Endodermal cell (in vitro differentiated cells): ENCODE measurements at regions not wholly inside any gene's neighbourhood (a gene's known extent, or its start where the extent isn't known, plus 50 kb on each side); places are given as distances from the start of the nearest gene placed in this dataset.

ENCODE experiments used
- DNase-seq: peaks from one replicate; pipeline ENCODE4 v3.0.0-alpha.2; 2017
- H3K27ac ChIP-seq: 2 replicates; pipeline ENCODE4 v1.5.1; 2013; ENCODE audit warnings: mild to moderate bottlenecking, low read depth, low read length, moderate library complexity
- H3K27me3 ChIP-seq: 2 replicates; pipeline ENCODE4 v1.6.1; 2013; ENCODE audit warnings: mild to moderate bottlenecking, low read length, moderate library complexity; ENCODE audit not compliant: insufficient read depth, control insufficient read depth, poor library complexity, severe bottlenecking
- H3K36me3 ChIP-seq: 2 replicates; pipeline ENCODE4 v1.7.0; 2013; ENCODE audit warnings: mild to moderate bottlenecking, low read length, moderate library complexity; ENCODE audit not compliant: control insufficient read depth, insufficient read depth
- H3K4me1 ChIP-seq: one replicate; pipeline ENCODE4 v1.7.0; 2013; ENCODE audit warnings: low read length; ENCODE audit not compliant: control insufficient read depth, insufficient read depth
- H3K4me3 ChIP-seq: 2 replicates; pipeline ENCODE4 v1.5.1; 2013; ENCODE audit warnings: mild to moderate bottlenecking, low read length, moderate library complexity
- H3K9ac ChIP-seq: 2 replicates; pipeline ENCODE4 v1.6.1; 2013; ENCODE audit warnings: mild to moderate bottlenecking, low read length, moderate library complexity; ENCODE audit not compliant: poor library complexity, severe bottlenecking; ENCODE audit errors: extremely low read depth
- H3K9me3 ChIP-seq: 2 replicates; pipeline ENCODE4 v1.6.1; 2013; ENCODE audit warnings: mild to moderate bottlenecking, low read length, moderate library complexity; ENCODE audit not compliant: control insufficient read depth
- H3K27ac Mint-ChIP-seq: 2 replicates; pipeline ENCODE4 v1.8.0; 2020; ENCODE audit warnings: mixed read lengths
- H3K27me3 Mint-ChIP-seq: 2 replicates; pipeline ENCODE4 v1.8.0; 2021; ENCODE audit warnings: mild to moderate bottlenecking, mixed read lengths; ENCODE audit not compliant: insufficient read depth
- H3K36me3 Mint-ChIP-seq: 2 replicates; pipeline ENCODE4 v1.8.0; 2020; ENCODE audit warnings: low read depth, mixed read lengths
- H3K4me1 Mint-ChIP-seq: 2 replicates; pipeline ENCODE4 v1.8.0; 2020; ENCODE audit warnings: mixed read lengths
- H3K4me3 Mint-ChIP-seq: 2 replicates; pipeline ENCODE4 v1.8.0; 2020; ENCODE audit warnings: mild to moderate bottlenecking, moderate library complexity, mixed read lengths
- H3K9me3 Mint-ChIP-seq: 2 replicates; pipeline ENCODE4 v1.8.0; 2020; ENCODE audit warnings: mild to moderate bottlenecking, mixed read lengths
- WGBS, 2 experiments: methylation state at CpG; one replicate each; pipeline versions ENCODE4 v1.1.5 to v1.1.7; 2013; ENCODE audit warnings: missing lambda C conversion rate in 2 of 2, mixed read lengths in 1 of 2; ENCODE audit not compliant: insufficient coverage in 1 of 2, insufficient read length in 1 of 2; 5-methylcytosine and 5-hydroxymethylcytosine counted together
- TF ChIP-seq, protein P1 (sequence below): fragments of 200-600 bp; sonication (generic); conservative IDR thresholded peaks from 2 replicates; pipeline ENCODE4 v1.5.0; 2021; ENCODE audit warnings: antibody characterized with exemption, mild to moderate bottlenecking

DNA sequence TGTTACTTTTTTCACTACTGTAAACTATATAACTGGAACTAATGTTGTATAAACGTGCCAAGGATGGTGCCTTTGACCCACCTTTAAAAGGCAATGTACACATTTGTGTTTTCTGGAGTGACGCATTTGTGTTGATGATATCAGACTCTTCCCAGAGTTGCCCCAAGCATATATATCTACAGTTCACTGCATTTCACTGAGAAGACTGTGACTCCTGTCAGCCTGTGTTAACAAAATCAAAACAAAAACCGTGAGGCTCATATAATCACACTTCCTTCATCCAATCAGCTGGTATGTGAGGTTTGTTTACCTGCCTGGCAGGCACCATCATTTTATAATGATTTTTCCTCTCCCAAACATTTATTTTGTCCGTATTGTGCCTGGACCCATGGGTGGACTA lies 117.6 kb upstream of the ROBO1 start:
- H3K27me3 ChIP-seq, result no peaks in the 10 kb centered on the region
- no peak overlapping the region for H3K4me3 ChIP-seq
- no peaks in the 10 kb centered on the region for H3K9me3 Mint-ChIP-seq
- TF ChIP-seq, protein P1, sequence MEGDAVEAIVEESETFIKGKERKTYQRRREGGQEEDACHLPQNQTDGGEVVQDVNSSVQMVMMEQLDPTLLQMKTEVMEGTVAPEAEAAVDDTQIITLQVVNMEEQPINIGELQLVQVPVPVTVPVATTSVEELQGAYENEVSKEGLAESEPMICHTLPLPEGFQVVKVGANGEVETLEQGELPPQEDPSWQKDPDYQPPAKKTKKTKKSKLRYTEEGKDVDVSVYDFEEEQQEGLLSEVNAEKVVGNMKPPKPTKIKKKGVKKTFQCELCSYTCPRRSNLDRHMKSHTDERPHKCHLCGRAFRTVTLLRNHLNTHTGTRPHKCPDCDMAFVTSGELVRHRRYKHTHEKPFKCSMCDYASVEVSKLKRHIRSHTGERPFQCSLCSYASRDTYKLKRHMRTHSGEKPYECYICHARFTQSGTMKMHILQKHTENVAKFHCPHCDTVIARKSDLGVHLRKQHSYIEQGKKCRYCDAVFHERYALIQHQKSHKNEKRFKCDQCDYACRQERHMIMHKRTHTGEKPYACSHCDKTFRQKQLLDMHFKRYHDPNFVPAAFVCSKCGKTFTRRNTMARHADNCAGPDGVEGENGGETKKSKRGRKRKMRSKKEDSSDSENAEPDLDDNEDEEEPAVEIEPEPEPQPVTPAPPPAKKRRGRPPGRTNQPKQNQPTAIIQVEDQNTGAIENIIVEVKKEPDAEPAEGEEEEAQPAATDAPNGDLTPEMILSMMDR, result no peak
- no peaks in the 10 kb centered on the region for H3K4me1 ChIP-seq
- H3K4me3 Mint-ChIP-seq, result no peak overlapping the region
- no peaks in the 10 kb centered on the region for H3K36me3 Mint-ChIP-seq
- 91 to 100% methylated on average over 1 to 4 of the region's 4 CpGs for WGBS, 2 experiments
- no peaks in the 10 kb centered on the region for H3K9me3 ChIP-seq
- H3K36me3 ChIP-seq, result no peaks in the 10 kb centered on the region
- no peak overlapping the region for H3K27ac ChIP-seq
- H3K9ac ChIP-seq, result no peak overlapping the region
- H3K27ac Mint-ChIP-seq, result no peak overlapping the region
- no peak for DNase-seq
- peaks cover 3% of the 10 kb centered on the region for H3K4me1 Mint-ChIP-seq
- no peaks in the 10 kb centered on the region for H3K27me3 Mint-ChIP-seq

DNA sequence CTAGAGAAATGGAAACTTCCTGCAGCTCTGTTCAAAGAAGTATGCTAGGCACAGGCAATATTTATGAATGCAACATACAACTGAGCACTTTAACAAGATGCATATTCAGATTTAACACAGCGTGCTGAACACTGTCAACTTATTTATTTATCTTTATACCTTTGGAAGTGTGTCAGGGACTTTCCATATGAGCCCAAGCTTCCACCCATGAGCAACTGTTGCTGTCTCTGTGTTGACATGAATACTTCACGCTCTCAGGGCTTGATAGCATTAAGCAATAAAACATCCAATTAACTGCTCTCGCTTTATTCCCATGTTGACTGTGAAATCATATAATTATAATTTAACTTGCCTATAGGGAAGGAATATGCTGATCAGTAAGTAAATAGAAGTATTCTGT lies 116.6 kb upstream of the ROBO1 start:
- Mint-ChIP-seq H3K4me3 (no peak overlapping the region), H3K27me3 (no peaks in the 10 kb centered on the region), H3K36me3 (no peaks in the 10 kb centered on the region), H3K27ac (no peak overlapping the region), H3K9me3 (no peaks in the 10 kb centered on the region), H3K4me1 (peaks cover 3% of the 10 kb centered on the region)
- TF ChIP-seq, protein P1, result no peak
- no peak overlapping the region for H3K27ac ChIP-seq
- H3K4me3 ChIP-seq, result no peak overlapping the region
- no peak for DNase-seq
- WGBS, 2 experiments, result 90 to 100% methylated on average over 1 to 2 of the region's 3 CpGs
- no peaks in the 10 kb centered on the region for H3K4me1 ChIP-seq
- no peaks in the 10 kb centered on the region for H3K9me3 ChIP-seq
- H3K9ac ChIP-seq, result no peak overlapping the region
- no peaks in the 10 kb centered on the region for H3K36me3 ChIP-seq
- H3K27me3 ChIP-seq, result no peaks in the 10 kb centered on the region

DNA sequence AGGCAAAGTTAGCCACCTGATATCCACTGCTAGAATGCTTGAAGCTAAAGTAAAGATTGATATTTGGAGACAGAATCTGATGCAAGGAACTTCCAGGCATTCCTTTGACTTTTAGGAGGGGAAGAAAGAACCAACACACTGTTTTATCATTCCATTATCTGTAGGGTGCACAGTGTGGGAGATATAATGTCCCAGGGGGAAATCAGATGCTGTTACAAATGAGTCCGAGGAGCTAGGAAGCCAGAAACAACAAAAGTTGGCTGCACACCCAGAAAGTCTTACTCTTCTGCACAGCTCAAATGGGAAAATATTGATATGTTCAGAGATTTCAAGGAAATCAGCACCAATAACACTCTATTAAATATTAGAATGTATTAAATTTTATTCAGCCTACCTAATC lies 113.6 kb upstream of the ROBO1 start:
- 80 to 100% methylated on average over 1 of the region's 1 CpG for WGBS, 2 experiments
- Mint-ChIP-seq H3K36me3 (no peaks in the 10 kb centered on the region), H3K9me3 (peaks cover 8% of the 10 kb centered on the region), H3K27me3 (no peaks in the 10 kb centered on the region), H3K4me3 (no peak overlapping the region), H3K27ac (no peak overlapping the region), H3K4me1 (peaks cover 3% of the 10 kb centered on the region)
- DNase-seq, result no peak
- H3K4me1 ChIP-seq, result no peaks in the 10 kb centered on the region
- H3K27ac ChIP-seq, result no peak overlapping the region
- no peaks in the 10 kb centered on the region for H3K36me3 ChIP-seq
- peaks cover 7% of the 10 kb centered on the region for H3K9me3 ChIP-seq
- TF ChIP-seq, protein P1, result no peak
- H3K4me3 ChIP-seq, result no peak overlapping the region
- H3K9ac ChIP-seq, result no peak overlapping the region
- H3K27me3 ChIP-seq, result no peaks in the 10 kb centered on the region
